Fibroblast of the aortic adventitia (primary cell): ENCODE measurements at regions not wholly inside any gene's neighbourhood (a gene's known extent, or its start where the extent isn't known, plus 50 kb on each side); places are given as distances from the start of the nearest gene placed in this dataset.
"Not testable (repeated sequence)": the region's sequence is repeated elsewhere in the genome, so short reads cannot be mapped to it uniquely, and the experiment has no call there.

ENCODE experiments used
- DNase-seq: peaks from one replicate; pipeline ENCODE4 v3.0.0-alpha.2; 2010; ENCODE audit warnings: low read depth
- H3K4me3 ChIP-seq: 2 replicates; pipeline ENCODE4 v1.5.1; 2011; ENCODE audit warnings: low read depth, mild to moderate bottlenecking, control low read depth, low read length, moderate library complexity
- CTCF ChIP-seq: IDR thresholded peaks from 2 replicates; pipeline ENCODE4 v1.5.1; 2011; ENCODE audit warnings: mild to moderate bottlenecking, low read length, control low read depth, inconsistent platforms; ENCODE audit not compliant: insufficient read depth

DNA sequence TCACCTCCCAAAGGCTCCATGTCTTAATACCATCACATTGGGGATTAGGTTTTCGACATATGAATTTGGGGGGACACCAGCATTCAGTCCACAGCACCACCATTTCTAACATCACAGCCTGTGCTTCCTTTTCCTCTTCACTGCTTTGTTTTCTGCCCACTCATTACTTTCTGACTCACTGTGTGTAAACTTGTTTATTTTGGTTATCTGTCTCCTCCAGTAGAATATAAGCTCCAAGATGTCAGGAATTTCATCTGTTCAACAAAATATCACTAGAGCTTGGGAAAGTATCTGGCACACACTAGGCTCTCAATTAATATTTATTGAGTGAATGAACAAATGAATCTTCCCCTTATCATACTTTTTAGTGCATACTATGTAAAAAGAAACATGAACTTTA is 152.0 kb downstream of the NUFIP1 start:
- H3K4me3 ChIP-seq: no peak overlapping the region
- peak; percentile 45 for DNase-seq
- no peak for TF ChIP-seq CTCF

- DNase-seq: no peak
- TF ChIP-seq CTCF: no peak
- H3K4me3 ChIP-seq: no peak overlapping the region
Measured at GRCh38 chr13:44834404-44834803, 154.9 kb downstream of the NUFIP1 start.

DNA sequence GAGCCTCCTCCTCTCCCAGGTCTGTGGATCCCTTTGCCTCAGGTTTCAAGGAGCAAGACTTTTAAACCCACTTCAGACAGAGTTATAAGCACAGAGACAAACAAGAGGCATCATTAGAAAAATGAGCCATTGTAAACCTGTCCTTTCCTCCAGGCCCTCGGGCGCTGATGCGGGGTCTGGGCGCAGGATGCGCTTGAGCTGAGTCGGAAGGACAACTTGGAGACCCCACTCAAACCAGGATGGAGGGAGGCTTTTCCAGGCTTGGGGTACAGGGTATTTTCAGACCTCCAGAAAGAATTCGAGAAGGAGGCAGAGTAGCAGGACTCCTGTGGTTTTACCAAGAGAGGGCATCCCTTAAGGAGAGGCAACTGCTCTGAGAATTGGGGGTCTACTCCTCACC is 155.6 kb downstream of the NUFIP1 start:
- TF ChIP-seq CTCF: no peak
- DNase-seq: no peak
- no peak overlapping the region for H3K4me3 ChIP-seq

- no peak overlapping the region for H3K4me3 ChIP-seq
- TF ChIP-seq CTCF: no peak
- DNase-seq: no peak
Measured at GRCh38 chr13:44833139-44833538, 156.1 kb downstream of the NUFIP1 start.

DNA sequence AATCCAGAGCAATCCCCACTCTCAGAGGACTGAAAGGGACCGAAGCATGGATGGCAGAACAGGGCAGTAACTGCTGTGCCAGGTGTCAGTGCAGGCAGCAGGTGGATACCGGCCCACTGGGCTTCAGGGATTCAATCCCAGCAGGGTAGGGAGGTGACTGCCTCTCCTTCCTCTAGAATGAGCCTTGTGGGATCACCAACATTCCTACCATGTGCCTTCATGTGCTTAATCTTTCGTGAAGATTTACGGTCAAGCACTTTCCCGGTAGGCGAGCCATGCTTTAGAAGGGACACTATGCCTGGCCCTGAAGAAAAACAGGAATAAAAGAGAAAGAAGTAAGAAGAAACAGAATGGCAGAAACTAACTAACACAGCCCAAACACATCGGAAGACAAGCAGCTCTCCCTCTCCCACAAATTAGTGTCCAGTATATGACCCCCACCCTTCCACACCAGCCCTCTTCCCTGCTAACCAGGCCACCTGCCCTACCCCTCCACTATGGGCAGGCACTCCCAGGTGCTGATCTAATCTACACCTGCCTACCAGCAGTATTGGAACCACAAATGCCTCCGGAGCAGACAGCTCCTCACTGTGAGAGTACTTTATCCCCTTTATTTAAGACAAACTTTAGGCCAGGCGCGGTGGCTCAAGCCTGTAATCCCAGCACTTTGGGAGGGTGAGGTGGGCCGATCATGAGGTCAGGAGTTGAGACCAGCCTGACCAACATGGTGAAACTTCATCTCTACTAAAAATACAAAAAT is 162.5 kb downstream of the NUFIP1 start:
- H3K4me3 ChIP-seq: no peak overlapping the region
- no peak for TF ChIP-seq CTCF
- no peak for DNase-seq

- no peak overlapping the region for H3K4me3 ChIP-seq
Measured at GRCh38 chr13:44825953-44826352, 163.3 kb downstream of the NUFIP1 start.

GRCh38 chr13:44823555-44823954 is 165.7 kb downstream of the NUFIP1 start:
- DNase-seq, H3K4me3 ChIP-seq: not testable (repeated sequence)

More at GRCh38 chr13:44825953-44826352, 163.3 kb downstream of the NUFIP1 start:
- no peak for TF ChIP-seq CTCF
- DNase-seq: no peak
